Activated CD4-positive, CD25-positive, alpha-beta regulatory T cell treated with anti-CD3 and anti-CD28 coated beads, Interleukin-2, amount 50 U/mL, for 16 hours (primary cell): ENCODE measurements at regions not wholly inside any gene's neighbourhood (a gene's known extent, or its start where the extent isn't known, plus 50 kb on each side); places are given as distances from the start of the nearest gene placed in this dataset.
"Not testable (repeated sequence)": the region's sequence is repeated elsewhere in the genome, so short reads cannot be mapped to it uniquely, and the experiment has no call there.

Experiments used
- DNase-seq: peaks from one replicate; pipeline ENCODE4 v3.0.0-alpha.2; 2020; ENCODE audit warnings: low read depth, low spot score

DNA sequence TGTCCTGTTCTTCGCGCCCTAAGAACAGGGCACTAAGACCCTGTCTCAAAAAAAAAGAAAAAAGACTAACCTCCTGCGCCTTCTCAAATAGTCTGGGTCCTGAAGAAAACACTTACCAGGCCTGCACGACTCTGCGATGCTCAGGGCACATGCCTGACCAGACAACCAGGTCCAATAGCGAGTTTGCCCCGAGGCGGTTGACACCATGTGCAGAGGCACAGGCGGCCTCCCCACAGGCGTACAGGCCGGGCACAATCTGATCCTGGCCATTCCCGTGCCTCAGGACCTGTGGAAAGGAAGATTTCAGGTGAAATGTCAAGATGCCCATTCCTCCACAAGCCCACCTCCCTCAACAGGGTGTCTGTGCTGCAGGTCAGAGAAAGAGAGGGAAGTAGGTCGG, 65.9 kb upstream of the TNK2 start:
- DNase-seq, result not testable (repeated sequence)

DNA sequence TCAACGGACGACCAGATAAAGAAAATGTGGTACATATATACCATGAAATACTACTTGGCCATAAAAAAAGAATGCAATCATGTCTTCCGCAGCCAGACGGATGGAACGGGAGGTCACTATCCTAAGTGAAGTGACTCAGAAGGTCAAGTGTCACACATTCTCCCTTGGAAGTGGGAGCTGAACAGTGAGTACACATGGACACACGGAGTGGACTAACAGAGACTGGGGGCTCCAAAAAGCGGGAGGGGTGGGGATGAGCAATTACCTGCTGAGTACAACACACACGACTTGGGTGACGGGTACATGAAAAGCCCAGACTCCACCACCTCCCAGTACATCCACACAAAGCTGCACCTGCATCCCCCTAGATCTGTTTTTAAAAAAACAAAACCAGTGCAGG, 62.5 kb upstream of the TNK2 start:
- DNase-seq, result not testable (repeated sequence)

DNA sequence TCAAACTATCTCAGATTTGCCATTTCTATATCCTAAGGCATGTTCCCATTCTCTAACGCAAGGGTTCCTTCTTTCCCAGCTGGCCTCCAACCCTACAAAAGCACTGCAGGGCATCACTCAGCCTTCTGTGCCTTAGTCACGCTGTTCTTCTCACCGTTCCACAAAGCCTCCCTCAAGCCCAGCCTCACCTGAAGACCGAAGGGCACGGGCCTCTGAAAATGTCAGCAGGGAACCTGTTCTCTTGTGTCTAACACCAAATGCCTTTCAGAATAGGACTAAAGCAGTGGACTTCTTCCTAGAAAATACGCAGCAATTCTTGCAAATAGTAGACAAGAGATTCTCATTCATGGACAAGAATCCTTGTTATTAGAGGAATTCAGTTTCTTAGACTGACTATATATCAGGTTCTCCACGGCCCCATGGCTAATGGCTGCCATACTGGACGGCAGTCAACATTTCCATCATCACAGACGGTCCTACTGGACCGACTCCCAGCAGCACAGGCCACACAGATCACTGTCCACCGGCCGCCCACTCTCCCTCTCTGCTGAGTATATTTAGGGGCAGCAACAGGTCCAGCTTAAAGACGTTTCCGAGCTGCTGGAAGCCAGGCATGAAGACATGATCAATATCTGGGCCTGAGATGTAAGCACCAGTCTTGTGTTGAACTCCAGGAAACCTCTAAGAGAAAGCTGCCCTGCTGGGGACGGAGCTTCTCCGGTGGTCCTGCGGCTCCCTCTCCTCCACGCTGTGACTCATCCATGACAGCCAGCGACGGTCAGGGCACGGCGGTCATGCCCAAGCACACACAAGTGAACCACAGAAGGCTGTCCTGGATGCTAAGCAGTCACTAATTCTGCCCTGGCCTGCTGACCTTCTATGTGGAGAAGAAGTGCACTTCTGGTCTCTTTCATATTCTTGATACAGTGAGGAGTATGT, 61.8 kb upstream of the TNK2 start:
- DNase-seq, result not testable (repeated sequence)

DNA sequence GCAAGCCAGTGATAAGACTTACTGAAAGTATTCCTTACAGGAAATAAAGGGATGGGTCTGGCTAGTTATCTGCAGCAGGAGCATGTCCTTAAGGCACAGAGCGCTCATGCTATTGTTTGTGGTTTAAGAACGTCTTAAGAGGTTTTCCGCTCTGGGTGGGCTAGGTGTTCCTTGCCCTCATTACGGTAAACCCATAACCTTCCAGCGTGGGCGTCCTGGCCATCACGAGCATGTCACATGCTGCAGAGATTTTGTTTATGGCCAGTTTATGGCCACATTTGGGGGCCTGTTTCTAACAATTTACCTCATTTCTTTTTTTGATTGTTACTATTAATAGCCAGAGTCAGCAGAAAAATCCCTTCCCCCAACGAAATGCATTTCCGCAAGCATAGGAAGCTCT, 61.0 kb upstream of the TNK2 start:
- DNase-seq, result not testable (repeated sequence)

DNA sequence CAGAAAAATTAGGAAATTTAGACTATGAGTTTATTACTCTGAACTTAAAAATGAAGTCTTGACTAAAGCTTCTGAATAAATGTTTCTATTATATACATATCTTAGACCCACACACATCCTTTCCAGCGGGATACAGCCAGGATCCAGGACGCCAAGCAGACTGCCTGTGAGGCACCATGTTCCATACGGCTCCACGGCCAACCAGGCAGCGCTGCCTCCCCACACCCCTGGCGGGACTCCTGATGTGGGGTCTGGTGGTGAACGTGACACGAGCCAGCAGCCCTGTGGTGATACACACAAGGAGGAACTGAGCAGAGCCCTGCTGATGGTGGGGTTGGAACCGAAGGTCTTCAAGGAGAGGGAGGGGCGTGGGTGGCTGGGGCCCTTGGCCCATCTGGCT, 59.8 kb upstream of the TNK2 start:
- not testable (repeated sequence) for DNase-seq

DNA sequence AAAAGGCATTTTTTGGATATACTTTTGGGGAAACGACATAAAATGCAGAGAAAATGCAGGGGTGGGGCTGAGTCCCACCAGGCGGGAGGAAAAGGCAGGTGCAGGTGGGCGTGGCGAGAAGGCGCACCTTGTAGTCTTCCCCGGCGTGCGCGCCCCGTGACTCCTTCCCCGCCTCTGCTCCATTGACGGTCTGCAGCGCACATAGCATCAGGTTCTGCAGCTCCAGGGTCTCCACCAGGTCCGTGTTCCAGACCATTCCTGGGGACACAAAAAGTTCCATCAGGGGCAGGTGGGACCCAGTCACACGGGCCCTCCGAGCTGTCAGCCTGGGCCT, 59.0 kb upstream of the TNK2 start:
- DNase-seq, result not testable (repeated sequence)

DNA sequence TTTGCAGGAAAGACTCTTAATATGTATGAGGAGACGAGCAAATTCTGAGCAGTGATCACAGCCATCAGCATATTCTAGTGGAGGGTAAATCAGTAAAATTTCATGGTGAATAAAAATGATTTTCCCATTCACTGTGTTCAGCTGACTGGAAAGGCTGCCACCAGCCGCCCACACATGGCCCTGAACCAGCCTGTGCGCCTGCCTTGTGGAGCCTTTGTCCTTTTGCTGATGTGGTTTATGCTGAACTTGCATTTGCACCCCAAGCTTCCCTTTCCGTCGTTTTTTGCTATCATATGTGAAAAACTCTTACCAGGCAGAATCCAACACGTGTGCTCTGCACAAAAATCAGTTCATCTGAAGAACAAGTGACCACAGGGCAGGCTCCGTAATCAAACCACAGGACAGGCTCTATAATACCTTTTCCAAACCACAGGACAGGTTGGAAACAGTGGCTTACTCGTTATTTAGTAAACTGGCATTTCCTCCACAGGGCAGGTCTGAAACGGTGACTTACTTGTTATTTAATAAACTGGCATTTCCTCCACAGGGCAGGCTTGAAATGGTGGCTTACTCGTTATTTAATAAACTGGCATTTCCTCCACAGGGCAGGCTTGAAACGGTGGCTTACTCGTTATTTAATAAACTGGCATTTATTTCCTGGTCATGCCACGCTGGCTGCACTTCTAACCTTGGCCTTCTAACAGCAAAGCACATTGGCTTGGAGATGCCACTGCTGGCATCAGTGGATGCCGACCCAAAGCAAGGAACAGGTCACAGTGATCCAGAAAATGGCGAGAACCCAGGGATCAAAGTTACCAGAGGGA, 58.4 kb upstream of the TNK2 start:
- DNase-seq, result not testable (repeated sequence)

DNA sequence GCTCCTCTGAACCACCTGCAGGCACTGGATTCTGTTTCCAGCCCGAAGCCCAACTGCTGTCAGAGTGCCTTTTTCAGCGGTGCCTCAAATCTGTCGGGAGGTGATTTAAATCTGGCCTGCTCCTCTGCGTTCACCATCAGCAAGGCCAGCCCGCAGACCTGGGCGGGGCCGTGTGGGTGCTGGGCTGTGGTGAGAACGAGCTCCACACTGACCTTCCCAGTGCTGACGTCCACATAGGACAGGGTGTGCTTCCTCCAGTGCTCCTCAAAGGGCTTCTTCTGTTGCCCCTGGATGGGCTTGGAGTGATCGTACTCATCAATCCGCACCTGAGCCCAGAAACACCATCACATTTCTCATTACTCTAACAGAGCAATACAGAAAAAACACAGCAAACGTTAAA, 56.9 kb upstream of the TNK2 start:
- not testable (repeated sequence) for DNase-seq

DNA sequence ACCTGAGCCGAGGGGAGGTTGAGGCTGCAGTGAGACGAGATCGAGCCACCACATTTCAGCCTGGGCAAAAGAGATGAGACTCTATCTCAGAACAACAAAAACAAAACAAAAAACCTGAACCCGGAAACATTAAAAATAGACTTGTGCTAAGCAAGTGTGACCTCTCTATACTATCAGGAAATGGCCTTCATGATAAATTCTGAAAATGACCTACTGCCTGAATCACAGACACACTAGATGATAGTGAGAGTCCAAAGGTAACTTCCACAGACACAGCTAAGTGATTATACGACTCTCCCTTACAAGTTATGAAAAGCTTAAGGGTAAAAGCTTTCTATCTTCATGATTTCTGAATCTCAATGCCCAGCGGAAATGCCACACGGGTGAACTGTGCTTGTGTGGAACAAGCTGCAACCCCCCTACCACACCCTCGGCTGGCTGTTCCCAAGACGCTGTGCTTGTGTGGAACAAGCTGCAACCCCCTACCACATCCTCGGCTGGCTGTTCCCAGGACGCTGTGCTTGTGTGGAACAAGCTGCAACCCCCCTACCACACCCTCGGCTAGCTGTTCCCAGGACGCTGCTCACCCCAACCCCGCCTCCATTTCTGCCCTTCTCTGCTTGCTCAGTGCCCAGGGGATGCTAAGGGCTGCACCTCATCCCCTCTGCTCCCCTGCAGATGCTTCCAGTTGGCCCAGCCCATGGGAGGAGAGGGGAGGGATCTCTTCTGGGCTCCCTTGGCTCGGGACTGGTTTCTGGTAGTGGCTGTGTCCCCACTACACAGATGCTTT, 56.2 kb upstream of the TNK2 start:
- DNase-seq, result not testable (repeated sequence)

DNA sequence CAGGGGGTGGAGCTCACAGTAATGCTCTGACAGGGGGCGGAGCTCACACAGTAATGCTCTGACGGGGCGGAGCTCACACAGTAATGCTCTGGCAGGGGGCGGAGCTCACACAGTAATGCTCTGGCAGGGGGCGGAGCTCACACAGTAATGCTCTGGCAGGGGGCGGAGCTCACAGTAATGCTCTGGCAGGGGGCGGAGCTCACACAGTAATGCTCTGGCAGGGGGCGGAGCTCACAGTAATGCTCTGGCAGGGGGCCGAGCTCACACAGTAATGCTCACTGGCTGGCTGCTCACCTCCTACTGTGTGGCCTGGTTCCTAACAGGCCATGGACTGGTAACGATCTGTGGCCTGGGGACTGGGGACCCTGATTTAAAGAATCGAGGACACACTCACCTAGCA, 53.9 kb upstream of the TNK2 start:
- not testable (repeated sequence) for DNase-seq

DNA sequence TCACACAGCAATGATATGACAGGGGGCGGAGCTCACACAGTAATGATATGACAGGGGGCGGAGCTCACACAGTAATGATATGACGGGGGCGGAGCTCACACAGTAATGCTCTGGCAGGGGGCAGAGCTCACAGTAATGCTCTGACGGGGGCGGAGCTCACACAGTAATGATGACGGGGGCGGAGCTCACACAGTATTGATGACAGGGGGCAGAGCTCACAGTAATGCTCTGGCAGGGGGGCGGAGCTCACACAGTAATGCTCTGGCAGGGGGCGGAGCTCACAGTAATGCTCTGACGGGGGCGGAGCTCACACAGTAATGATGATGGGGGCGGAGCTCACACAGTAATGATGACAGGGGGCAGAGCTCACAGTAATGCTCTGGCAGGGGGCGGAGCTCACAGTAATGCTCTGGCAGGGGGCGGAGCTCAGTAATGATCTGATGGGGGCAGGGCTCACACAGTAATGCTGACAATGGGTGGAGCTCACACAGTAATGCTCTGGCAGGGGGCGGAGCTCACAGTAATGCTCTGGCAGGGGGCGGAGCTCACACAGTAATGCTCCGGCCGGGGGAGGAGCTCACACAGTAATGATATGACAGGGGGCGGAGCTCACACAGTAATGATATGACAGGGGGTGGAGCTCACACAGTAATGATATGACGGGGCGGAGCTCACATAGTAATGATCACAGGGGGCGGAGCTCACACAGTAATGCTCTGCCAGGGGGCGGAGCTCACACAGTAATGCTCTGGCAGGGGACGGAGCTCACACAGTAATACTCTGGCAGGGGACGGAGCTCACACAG, 52.8 kb upstream of the TNK2 start:
- not testable (repeated sequence) for DNase-seq

DNA sequence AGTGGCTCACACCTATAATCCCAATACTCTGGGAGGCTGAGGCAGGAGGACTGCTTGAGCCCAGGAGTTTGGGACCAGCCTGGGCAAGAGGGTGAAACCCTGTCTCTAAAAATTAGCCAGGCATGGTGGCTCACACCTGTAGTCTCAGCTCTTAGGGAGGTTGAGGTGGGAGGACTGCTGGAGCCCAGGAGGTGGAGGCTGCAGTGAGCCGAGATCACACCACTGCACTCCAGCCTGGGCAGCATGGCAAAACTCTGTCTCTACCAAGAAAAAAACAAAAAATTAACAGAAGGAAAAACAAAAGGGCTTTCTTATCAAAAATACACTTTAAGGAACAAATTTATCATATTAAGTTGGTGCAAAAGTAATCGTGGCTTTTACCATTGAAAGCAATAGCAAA, 51.8 kb upstream of the TNK2 start:
- not testable (repeated sequence) for DNase-seq

DNA sequence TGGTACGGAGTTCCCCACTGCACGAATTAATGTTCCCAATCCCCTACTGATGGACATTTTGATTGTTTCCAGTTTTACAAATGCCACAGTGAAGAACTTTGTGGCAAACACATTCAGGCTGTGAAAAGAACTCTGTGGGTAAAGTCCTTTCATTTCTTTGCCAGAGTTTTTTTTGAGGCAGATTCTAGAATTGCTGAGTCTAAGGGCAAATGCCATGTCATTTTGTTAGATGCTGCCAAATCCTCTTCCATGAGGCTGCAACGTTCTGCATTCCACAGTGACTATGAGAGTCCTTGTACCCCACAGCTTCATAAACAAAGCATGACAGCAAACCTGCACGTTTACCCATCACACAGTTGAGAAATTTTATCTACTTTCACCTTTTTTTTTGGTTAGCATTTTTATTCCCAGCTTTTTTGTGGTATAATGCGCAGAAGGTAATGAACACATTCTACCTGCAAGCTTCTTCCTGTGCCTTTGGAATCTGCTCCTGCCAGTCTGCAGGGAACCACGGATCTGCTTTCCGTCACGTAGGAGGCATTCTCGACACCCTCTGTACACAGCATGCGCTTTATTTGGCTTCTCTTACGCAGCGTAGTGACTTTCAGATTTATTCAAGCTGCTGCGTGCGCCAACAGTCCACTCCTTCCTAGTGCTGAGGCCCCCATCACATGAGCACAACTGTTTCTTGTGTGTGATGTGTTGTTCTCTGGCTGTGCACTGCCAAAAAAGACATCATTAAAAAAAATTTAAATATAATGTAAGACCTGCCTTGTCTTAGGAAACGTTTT, 51.2 kb upstream of the TNK2 start:
- DNase-seq, result not testable (repeated sequence)

DNA sequence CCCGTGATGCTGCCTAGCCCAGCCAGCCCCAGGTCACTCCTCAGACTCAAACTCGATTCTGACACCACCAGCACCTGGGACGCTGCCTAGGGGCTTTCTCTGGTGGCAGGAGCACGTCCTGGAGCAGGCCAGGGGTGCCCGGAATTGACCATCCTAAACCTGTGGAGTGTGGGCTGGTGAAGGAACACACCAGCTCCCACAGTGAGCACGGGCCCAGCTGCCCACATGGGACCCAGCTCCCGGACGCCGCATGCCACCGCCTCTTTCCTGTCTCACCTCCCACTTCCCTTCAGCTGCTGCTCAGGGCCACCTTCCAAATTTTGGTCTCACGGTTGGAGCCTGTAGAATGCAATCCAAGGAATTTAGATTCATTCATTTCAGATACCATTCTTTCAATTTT, 50.4 kb upstream of the TNK2 start:
- not testable (repeated sequence) for DNase-seq
